Activated T-helper 1 cell treated with anti-CD3 and anti-CD28 coated beads, Interleukin-12 subunit alpha, Interleukin-12 subunit beta, Interleukin-2, Interleukin-4 antibody, amounts not matched to agents 30 ng/mL and 10 ng/mL and 1 ng/mL, durations not matched to agents 14 hours and 24 hours and 36 hours (primary cell): ENCODE measurements at regions not wholly inside any gene's neighbourhood (a gene's known extent, or its start where the extent isn't known, plus 50 kb on each side); places are given as distances from the start of the nearest gene placed in this dataset.

ENCODE experiments used
- DNase-seq: peaks from one replicate; pipeline ENCODE4 v3.0.0; 2021; ENCODE audit warnings: low spot score
- H3K27ac Mint-ChIP-seq: one replicate; pipeline ENCODE4 v1.8.0; 2021; ENCODE audit warnings: mild to moderate bottlenecking, mixed read lengths
- H3K27me3 Mint-ChIP-seq: one replicate; pipeline ENCODE4 v1.8.0; 2022; ENCODE audit warnings: mild to moderate bottlenecking, moderate library complexity, mixed read lengths; ENCODE audit not compliant: insufficient read depth
- H3K36me3 Mint-ChIP-seq: one replicate; pipeline ENCODE4 v1.8.0; 2021; ENCODE audit warnings: low read depth, mixed read lengths
- H3K4me1 Mint-ChIP-seq: one replicate; pipeline ENCODE4 v1.8.0; 2021; ENCODE audit warnings: low read depth, mixed read lengths
- H3K4me3 Mint-ChIP-seq: one replicate; pipeline ENCODE4 v1.8.0; 2021; ENCODE audit warnings: mild to moderate bottlenecking, moderate library complexity, mixed read lengths
- H3K9me3 Mint-ChIP-seq: one replicate; pipeline ENCODE4 v1.8.0; 2021; ENCODE audit warnings: mixed read lengths
- intact Hi-C: fragments of 100-400 bp; cut with micrococcal nuclease; formaldehyde crosslinking; loops from one replicate; pipeline ENCODE4 v1.15.1; 2024

DNA sequence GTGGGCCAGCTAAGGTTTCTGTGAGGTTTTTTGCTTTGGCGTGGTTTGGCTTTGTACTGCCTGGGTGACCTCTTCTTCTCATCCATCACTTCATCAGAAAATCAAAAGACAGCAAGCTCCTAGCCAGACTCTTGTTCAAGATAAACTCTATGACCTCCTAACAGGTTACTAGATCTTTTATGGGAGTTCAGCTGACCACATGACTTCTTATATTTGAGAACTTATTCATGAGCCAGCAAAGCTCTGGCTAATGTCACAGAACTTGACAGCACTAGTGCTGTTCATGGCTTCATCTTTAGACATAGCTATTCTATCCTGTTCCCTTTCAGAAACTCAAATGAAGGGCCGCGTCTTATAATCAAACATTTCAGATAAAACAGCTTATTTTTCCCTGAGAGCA, 527.1 kb upstream of the GOLIM4 start:
- Mint-ChIP-seq H3K27me3 (no peaks in the 10 kb centered on the region), H3K4me1 (no peaks in the 10 kb centered on the region), H3K4me3 (no peak overlapping the region), H3K9me3 (no peaks in the 10 kb centered on the region), H3K36me3 (no peaks in the 10 kb centered on the region), H3K27ac (no peak overlapping the region)
- DNase-seq = no peak
- intact Hi-C loops = no loop called here

DNA sequence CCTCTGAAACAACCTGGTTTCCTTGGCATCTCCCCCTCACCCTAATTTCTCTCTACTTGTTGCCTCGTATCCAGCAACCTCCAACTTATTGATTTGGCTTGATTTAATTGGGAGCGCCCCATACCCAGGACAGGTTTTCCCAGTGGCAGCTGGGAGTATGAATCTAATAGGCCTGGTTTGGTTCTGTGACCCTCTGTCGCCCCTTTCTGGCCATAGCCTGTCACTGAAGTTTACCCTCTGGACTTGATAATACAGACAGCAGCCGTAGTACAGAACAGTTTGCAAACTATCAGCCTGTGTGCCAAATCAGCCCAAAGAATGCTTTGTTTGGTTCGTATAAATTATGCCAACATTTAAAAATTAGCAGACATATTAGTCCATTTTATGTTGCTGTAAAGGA, 525.1 kb upstream of the GOLIM4 start:
- DNase-seq = no peak

DNA sequence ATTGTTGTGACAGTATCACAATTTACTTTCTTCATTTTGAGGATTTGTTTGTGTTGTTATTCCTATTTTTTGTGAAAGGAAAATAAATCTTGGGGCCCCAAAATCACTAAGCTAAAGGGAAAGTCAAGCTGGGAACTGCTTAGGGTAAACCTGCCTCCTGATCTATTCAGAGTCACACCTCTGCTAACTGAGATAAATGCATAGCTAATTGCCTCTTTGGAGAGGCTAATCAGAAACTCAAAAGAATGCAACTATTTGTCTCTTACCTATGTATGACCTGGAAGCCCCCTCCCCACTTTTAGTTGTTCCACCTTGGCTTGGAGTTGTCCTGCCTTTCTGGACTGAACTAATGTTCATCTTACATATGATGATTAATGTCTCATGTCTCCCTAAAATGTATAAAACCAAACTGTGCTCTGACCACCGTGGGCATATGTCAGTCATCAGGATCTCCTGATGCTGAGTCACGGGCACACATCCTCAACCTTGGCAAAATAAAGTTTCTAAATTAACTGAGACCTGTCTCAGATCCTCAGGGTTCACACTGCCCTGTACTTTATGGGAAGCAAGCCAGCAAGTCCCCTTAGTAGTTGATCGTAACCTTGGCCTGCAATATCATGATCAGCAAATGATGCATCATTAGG, 523.2 kb upstream of the GOLIM4 start:
- no peak for DNase-seq
- H3K4me3 Mint-ChIP-seq = no peak overlapping the region
- H3K4me1 Mint-ChIP-seq = no peaks in the 10 kb centered on the region
- no peaks in the 10 kb centered on the region for H3K36me3 Mint-ChIP-seq
- H3K27me3 Mint-ChIP-seq = no peaks in the 10 kb centered on the region
- H3K27ac Mint-ChIP-seq = no peak overlapping the region
- no peaks in the 10 kb centered on the region for H3K9me3 Mint-ChIP-seq
- intact Hi-C loops = no loop called here

More for the DNA sequence above, 525.1 kb upstream of the GOLIM4 start:
- no peaks in the 10 kb centered on the region for H3K36me3 Mint-ChIP-seq
- intact Hi-C loops = no loop called here
- no peaks in the 10 kb centered on the region for H3K9me3 Mint-ChIP-seq
- no peaks in the 10 kb centered on the region for H3K27me3 Mint-ChIP-seq
- no peak overlapping the region for H3K27ac Mint-ChIP-seq
- no peak overlapping the region for H3K4me3 Mint-ChIP-seq
- H3K4me1 Mint-ChIP-seq = no peaks in the 10 kb centered on the region

DNA sequence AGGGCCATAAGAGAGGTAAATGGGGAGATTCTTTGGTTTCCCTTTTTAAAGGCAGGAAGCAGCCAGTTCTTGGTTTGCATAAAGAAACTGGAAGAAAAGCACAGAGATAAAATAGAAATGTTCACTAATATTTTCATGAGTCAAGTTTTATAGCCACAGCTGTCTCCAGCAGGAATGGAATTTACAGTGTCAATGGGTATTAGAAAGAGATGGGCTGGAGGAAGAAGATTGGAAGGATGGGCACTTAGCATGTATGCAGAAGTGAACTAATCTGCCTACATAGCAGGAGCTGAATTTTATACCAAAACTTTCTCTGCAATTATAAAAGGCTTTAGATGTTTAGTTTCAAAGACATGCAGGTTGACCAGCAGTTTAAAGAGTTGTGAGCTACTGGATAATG, 521.9 kb upstream of the GOLIM4 start:
- H3K27ac Mint-ChIP-seq = no peak overlapping the region
- H3K36me3 Mint-ChIP-seq = no peaks in the 10 kb centered on the region
- no peak overlapping the region for H3K4me3 Mint-ChIP-seq
- no peak for DNase-seq
- no peaks in the 10 kb centered on the region for H3K27me3 Mint-ChIP-seq
- intact Hi-C loops = no loop called here
- H3K9me3 Mint-ChIP-seq = no peaks in the 10 kb centered on the region
- no peaks in the 10 kb centered on the region for H3K4me1 Mint-ChIP-seq

DNA sequence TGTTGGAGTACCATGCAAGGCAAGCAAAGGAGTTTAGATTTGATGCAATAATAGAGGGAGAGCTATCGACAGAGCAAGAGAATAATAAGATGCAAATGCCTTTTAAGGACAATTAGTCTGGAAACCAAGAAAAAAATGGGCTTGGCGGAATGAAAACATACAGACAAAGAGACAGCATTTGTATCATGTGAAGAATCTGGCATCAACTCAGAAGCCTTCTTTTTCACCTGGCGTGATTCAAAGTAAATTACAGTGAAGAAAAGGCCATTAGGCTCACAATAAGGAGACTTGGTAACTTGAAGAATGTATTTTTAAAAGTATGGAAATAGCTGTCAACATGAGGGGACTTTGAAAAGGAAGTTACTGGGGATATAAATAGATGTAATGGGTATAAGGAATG, 521.2 kb upstream of the GOLIM4 start:
- Mint-ChIP-seq H3K36me3 (no peaks in the 10 kb centered on the region), H3K27me3 (no peaks in the 10 kb centered on the region), H3K9me3 (no peaks in the 10 kb centered on the region), H3K27ac (no peak overlapping the region), H3K4me1 (no peaks in the 10 kb centered on the region), H3K4me3 (no peak overlapping the region)
- no peak for DNase-seq
- intact Hi-C loops = no loop called here

DNA sequence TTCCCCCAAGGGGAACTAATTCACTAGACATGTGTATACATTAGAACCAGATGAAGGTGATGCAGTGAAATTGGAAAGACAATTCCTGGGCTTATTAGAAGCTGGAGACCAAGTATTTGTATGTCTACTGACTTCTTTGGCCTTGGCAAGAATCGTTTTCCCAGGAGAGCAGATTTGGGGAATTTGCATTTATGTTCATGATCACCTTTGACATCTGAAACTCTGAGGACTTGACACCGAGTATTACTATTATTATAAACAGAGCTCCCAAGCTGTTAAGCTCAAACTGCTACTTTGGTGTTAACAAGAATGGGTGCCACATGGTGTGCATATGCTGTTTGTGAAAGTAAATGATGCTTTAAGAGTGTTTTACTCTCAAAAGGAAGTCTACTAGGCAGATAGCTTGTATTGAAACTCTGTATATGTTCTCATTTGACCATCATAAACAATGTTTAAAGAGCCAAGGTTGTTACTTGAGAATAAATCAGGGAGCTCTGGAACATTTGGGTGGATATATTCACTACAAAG, 519.8 kb upstream of the GOLIM4 start:
- no peaks in the 10 kb centered on the region for H3K27me3 Mint-ChIP-seq
- no peaks in the 10 kb centered on the region for H3K4me1 Mint-ChIP-seq
- H3K9me3 Mint-ChIP-seq = no peaks in the 10 kb centered on the region
- intact Hi-C loops = no loop called here
- H3K4me3 Mint-ChIP-seq = no peak overlapping the region
- H3K27ac Mint-ChIP-seq = no peak overlapping the region
- no peak for DNase-seq
- no peaks in the 10 kb centered on the region for H3K36me3 Mint-ChIP-seq

DNA sequence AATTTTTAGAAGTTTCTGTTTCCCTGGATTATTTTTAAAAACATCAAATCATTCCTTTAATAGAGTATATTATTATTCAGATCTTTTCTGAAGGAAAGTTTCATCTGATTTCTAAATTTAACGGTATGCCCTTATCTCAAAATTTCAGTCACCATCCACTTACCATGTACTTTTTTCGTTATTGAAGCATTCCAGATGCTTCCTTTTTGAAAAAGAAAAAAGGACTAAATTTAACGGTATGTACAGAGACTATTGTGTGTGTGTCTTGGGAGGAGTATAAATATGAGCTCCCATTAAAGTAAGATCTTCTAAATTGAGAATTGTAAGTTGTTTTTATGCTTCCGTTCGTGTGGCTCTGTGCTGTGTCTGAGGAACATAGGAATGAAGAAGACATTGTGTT, 517.4 kb upstream of the GOLIM4 start:
- Mint-ChIP-seq H3K9me3 (no peaks in the 10 kb centered on the region), H3K27ac (no peak overlapping the region), H3K4me1 (no peaks in the 10 kb centered on the region), H3K36me3 (no peaks in the 10 kb centered on the region), H3K27me3 (no peaks in the 10 kb centered on the region), H3K4me3 (no peak overlapping the region)
- DNase-seq = no peak
- intact Hi-C loops = no loop called here

DNA sequence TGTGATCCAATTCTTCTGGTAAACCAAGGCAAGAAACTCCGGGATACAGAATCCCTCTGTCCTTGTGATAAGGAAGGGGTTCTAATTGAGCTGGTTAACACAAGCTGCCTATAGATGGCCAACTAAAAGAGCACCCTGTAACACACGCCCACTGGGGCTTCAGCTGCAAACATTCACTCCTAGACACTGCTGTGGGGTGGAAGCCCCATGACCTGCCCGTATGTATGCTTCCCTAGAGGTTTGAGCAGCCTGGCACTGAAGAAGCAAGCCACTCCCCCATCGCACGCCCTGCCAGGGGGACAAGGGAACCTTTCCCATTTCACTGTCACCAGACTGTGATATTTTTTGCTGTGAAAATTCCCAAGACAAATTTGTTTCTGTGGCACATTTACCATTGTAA, 516.9 kb upstream of the GOLIM4 start:
- Mint-ChIP-seq H3K36me3 (no peaks in the 10 kb centered on the region), H3K9me3 (no peaks in the 10 kb centered on the region), H3K27me3 (no peaks in the 10 kb centered on the region), H3K4me1 (no peaks in the 10 kb centered on the region), H3K4me3 (no peak overlapping the region), H3K27ac (no peak overlapping the region)
- intact Hi-C loops = no loop called here
- DNase-seq = no peak

DNA sequence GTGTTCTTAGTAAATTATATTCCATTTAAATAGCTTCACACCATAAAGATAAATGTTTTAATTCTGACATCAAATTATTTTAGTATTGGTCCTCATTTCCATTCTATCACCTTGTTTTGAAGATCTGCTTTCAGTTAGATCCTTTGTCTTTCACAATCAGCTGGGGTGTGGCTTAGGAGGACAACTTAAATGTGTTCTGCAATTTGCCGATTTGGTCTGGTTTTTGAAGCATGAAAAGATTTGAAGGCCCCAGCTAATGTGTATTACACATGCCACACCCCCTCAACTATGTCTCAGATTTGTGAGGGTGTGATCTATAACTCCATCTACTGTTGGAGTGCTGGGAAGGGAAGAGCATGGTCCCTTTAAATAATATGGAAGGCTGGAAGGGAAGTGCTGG, 516.1 kb upstream of the GOLIM4 start:
- H3K27ac Mint-ChIP-seq = no peak overlapping the region
- no peaks in the 10 kb centered on the region for H3K36me3 Mint-ChIP-seq
- H3K4me1 Mint-ChIP-seq = no peaks in the 10 kb centered on the region
- intact Hi-C loops = no loop called here
- DNase-seq = no peak
- H3K27me3 Mint-ChIP-seq = no peaks in the 10 kb centered on the region
- no peaks in the 10 kb centered on the region for H3K9me3 Mint-ChIP-seq
- no peak overlapping the region for H3K4me3 Mint-ChIP-seq

DNA sequence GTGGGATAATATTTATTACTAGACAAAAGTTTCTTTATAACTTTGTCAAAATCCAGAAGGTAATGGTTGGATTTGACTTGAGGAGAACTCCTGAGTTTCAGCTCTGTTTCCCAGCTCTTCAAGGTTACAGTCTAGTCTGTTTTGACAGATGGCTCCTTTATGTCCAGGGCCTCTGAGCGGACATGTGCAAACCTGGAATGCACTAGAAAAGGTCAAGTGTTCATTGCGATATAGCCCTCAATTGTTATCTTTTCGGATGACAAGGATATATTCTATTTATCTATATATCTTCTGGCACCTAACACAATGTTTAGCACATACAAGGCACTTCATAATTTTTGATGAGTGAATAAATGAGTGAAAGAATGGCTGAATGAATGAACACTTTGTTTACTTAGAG, 513.2 kb upstream of the GOLIM4 start:
- DNase-seq = no peak
- Mint-ChIP-seq H3K27ac (no peak overlapping the region), H3K36me3 (no peaks in the 10 kb centered on the region), H3K9me3 (no peaks in the 10 kb centered on the region), H3K4me3 (no peak overlapping the region), H3K4me1 (no peaks in the 10 kb centered on the region), H3K27me3 (no peaks in the 10 kb centered on the region)
- intact Hi-C loops = no loop called here

DNA sequence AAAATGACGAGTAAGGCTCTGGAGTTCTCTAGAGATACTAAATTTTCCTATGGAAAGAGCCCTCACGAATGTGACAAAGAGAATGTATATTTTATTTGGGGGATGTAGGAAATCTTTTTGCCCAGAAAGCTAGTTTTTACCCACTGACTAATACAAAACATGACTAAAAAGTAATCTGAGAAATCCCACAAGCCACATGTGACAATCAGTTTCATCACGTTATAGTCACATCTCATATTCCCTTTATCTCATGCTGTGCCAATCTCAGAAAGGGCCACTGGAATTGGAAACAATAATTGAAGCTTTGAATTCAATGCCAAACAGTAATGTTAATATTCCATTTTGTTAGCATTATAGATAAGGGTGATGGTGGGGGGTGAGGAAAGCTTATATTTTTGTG, 509.0 kb upstream of the GOLIM4 start:
- no peak overlapping the region for H3K4me3 Mint-ChIP-seq
- no peak for DNase-seq
- intact Hi-C loops = no loop called here
- no peaks in the 10 kb centered on the region for H3K4me1 Mint-ChIP-seq
- H3K36me3 Mint-ChIP-seq = no peaks in the 10 kb centered on the region
- H3K9me3 Mint-ChIP-seq = no peaks in the 10 kb centered on the region
- H3K27me3 Mint-ChIP-seq = peaks cover 2% of the 10 kb centered on the region
- no peak overlapping the region for H3K27ac Mint-ChIP-seq

DNA sequence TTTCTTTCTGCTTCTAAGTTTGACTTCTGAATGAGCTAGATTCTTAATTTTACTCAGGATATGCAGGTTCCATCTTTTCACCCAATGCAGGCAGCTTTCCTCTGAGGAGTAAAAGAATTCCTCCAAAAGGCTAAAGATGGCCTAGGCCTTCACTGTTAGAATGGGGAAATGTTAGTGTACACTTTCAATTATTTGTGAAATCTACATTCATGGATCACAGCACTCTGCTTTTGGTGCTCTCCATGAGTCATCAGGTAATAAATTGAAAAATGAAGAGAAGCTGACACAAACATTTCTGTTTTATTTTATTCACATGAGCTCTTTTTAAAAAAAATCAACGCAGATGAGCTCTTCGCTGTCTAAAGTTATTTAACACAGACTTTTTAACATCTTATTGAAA, 502.5 kb upstream of the GOLIM4 start:
- Mint-ChIP-seq H3K9me3 (no peaks in the 10 kb centered on the region), H3K4me3 (no peak overlapping the region)
- intact Hi-C loops = no loop called here

DNA sequence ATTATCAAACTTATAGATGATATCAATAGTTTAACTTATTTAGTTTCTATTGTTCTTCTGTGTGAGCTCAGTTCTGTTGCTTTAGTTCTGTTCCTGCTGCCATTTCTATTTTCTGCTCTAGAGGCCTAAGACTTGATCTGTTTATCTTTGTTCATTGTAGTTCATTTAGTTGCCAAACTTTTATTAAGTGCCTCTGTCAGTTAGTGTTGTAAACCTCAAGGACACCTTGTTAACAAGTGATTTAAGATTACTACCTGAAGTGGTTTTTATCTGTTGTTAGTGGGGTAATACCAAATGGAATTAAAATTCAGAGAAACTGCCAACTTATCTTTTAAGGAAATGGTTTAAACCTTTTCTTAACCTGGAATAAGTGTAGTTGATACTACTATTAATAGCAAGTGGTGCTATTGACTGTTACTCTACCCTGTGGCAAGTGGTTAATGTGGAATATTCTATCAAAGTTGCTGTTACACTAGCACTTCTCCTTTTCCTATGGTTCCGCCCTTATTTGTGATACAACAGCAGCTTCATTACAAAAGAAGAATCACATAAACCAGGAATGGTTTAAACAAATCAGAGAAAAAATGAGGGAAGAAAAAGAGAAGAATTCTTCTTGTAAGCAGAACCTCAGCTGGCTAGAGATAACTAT, 500.6 kb upstream of the GOLIM4 start:
- Mint-ChIP-seq H3K9me3 (no peaks in the 10 kb centered on the region), H3K36me3 (no peaks in the 10 kb centered on the region), H3K4me1 (no peaks in the 10 kb centered on the region), H3K27me3 (peaks cover 2% of the 10 kb centered on the region), H3K4me3 (no peak overlapping the region), H3K27ac (no peak overlapping the region)
- intact Hi-C loops = no loop called here
- DNase-seq = no peak

More for the DNA sequence above, 502.5 kb upstream of the GOLIM4 start:
- H3K27me3 Mint-ChIP-seq = peaks cover 2% of the 10 kb centered on the region
- no peak overlapping the region for H3K27ac Mint-ChIP-seq
- H3K36me3 Mint-ChIP-seq = no peaks in the 10 kb centered on the region
- DNase-seq = no peak
- no peaks in the 10 kb centered on the region for H3K4me1 Mint-ChIP-seq

DNA sequence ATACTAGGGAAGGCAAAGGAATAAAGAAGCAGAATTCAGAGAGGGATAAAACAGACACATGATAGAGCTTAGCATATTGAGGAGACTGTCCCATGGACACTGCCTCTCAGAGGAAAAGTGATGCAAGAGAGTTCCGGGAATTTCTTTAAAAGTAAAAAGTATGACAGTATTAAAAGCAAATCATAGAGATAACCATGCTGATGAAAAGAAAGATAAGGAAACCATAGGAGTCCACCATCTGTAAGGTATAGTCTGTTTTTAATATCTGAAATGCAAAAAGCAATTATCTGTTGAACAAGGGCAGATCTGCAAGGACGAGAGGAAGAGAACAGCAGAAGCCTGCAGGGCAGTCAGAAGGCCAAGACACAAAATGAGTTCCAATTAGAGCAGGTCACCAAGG, 495.9 kb upstream of the GOLIM4 start:
- Mint-ChIP-seq H3K4me3 (no peak overlapping the region), H3K27ac (no peak overlapping the region), H3K36me3 (no peaks in the 10 kb centered on the region), H3K4me1 (no peaks in the 10 kb centered on the region), H3K27me3 (no peaks in the 10 kb centered on the region), H3K9me3 (no peaks in the 10 kb centered on the region)
- DNase-seq = no peak
- intact Hi-C loops = no loop called here
